HG02884 (cell line): ENCODE measurements at regions not wholly inside any gene's neighbourhood (a gene's known extent, or its start where the extent isn't known, plus 50 kb on each side); places are given as distances from the start of the nearest gene placed in this dataset.

Experiments used
- ATAC-seq: cut with Tn5 transposase; IDR thresholded peaks from one replicate; pipeline ENCODE4 v1.9.1; 2021; ENCODE audit warnings: mild to moderate bottlenecking, moderate library complexity; ENCODE audit not compliant: unreplicated experiment

DNA sequence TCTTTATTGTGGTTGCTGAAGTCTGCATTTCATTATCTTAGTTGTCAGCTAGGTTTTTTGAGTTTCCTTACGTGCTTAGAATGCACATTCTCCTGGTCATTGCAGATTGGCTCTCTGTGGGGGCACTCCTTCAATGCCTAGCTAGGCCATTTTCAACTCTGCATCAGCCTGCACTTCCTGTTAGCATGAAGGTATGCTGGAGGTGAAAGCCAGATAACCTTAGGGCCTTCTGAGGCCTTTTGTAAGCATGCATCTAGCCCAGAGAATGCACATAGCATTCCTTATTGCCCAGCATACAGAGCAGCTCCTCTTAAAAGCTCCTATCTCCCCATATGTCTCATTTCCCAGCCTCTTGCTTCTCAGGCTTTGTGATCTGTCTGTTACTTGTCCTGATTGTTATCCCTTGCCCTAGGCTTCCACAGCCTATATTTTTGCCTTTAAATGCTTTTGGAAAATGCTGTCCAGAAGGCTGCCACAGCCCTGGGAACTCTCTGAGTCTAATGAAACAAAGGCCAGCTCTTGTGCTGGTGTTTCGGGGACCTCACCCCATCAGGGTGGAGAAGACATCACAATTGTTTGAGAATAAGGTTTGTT lies 108.1 kb upstream of the IGFBP3 start:
- ATAC-seq: no peak

DNA sequence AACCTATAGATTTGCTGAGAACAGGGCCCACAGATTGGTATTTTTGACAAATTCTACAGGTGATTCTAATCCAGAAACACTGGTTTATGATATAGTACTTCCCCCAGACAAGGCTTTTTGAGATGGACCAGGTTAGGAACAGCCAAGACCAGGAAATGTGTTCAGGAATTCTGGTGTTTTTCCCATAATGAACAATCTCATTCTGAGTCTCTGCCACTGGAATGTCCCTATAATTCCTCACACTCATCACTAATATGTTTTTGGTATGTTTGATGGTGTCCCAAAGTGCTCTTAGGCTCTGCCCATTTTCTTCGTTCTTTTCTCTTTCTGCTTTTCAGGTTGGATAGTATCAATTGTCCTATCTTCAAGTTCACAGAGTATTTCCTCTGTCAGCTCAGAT lies 107.2 kb upstream of the IGFBP3 start:
- ATAC-seq: no peak

DNA sequence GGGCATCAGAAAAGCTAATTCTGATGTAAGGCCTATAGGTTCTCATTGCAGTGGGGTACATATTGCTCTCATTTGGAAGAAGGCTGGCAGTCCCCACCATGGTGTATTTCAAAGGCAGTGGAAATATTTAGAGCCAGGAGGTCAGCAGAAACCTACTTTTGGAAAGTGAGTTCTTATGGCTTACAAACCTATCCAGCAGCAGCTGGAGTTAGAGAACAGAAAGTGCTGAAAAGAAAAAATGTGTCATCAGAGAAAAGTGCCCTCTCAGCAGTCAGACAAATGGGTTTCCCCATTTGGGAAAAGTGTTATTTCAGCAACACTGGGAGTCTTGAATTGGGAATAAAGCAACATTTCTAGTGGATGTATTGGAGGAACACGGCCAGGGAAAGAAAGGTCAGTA lies 105.7 kb upstream of the IGFBP3 start:
- ATAC-seq: no peak

DNA sequence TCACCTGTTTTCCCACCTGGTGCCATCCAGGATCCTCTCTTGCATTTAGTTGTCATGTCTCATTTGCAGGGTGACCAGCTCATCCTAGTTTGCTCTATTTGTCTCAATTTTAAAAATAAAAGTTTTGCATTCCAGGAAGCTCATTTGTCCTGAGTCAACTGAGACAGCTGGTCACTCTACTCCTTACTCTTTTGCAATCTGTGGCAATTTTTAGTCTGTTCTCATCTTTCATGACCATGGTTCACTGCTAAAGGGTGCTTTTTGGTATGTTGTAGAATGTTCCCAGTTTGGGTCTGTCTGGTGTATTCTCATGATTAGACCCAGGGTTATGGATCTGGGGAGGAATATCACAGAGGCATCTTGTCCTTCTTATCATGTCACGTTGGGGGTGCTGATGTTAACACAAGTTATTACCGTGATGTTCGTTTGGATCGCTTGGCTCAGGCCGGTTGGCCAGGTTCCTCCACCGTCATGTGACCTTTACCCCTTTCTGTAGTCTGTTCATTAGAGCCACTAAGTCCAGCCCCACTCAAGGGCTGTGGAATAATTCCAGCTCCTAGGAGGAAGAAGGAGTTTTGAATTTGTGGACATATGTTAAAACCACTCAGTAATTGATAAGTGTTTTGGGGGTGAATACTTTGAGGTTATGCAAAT lies 103.3 kb upstream of the IGFBP3 start:
- ATAC-seq: no peak

DNA sequence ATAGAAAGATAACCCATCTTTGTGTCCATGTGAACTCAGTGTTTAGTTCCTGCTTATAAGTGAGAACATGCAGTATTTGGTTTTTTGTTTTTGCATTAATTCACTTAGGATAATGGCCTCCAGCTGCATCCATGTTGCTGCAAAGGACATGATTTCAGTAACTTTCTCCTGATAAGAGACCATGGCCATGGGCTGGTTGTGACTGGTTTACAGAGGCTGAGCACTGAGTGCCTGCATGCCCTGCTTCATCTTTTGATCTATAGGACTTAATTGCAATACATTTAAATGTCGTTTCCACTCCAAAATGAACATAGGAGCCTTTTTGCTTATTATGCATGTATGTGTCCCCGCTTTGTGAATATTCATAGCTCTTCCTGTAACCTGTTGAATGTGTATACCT lies 101.3 kb upstream of the IGFBP3 start:
- no peak for ATAC-seq

DNA sequence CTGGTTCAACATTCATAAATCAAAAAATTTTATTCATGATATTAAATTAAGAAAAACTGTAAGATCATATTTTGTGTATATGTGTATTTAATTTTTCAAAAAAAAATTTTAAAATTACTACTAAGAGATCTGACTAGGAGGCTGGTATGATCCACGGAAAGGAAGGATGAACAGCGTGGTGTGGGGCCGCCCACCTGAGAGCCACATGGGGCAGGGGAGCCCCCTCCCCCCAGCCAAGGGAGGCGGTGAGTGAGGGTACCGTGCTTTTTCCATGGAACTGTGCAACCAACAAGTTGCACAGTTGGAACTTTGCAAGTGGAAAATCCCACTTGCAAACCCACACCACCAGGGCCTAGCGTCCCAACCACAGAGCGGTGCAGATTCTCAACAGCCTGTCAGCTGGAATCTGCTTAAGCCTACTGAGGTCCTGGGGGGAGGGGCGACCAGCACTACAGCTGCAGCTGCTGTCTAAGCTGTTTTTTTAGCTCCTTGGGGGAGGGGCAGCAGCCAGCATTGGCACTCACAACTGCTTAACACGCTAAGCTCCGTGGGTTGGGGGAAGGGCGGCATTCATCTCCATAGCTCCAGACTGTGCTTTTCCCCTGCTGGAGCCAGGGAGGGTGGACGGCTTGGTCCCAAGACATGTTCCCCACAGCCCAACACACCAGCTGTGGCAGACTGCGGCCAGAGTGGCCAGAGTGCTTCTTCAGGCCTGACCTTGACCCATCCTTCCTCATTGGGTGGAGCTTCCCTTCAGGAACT lies 94.2 kb upstream of the IGFBP3 start:
- no peak for ATAC-seq

DNA sequence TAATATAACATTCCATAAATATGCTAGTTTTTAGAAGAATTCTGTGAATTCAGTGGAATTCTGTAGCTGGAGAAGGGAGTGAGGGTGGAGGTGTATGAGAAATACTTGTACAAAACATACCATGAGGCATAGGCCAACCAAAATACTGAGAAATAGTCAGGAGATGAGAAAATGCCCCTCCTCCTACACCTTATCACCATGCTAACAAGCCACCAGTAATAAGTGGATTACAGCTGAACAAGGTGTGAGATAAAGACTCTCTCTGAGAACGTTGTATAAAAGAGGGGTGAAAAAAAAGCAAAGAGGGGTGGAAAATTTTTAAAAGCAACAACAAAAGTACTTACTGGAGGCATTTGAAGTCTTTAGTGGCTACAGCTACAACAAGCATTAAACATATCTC lies 90.4 kb upstream of the IGFBP3 start:
- no peak for ATAC-seq

DNA sequence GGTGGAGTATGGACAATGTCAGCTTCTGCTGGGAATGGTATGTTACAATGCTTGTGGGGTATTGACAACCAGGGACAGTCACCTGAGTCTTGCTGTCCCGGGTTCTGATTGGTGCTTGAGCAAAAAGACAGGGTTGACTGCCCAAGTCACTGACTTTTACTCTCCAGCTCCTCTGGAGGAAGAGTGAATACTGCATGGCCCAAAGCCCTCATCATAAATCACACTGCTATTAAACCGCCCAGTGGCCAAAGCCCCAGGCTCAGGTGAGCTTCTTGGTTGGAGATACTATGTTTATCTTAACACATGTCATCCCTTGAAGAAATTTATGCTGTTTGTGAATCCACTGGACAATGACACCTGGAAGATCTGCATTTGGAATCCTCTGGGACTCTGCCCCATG lies 90.0 kb upstream of the IGFBP3 start:
- ATAC-seq: no peak

DNA sequence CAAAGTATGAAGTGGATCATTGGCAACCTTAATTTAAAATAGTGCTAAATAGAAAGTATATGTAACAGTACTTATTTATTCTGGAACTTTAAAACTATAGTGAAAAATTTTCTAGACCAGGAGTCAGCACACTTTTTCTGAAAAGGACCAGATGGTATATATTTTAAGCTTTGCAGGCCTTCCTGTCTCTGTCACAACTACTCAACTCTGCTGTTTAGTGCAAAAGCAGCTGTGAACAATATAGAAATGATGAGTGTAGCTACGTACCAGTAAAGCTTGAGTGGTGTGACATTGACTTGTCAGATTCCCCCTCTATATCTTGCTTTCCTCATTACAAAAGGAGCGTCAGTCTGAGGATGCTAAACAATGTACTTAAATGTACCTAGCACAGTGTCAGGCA lies 88.1 kb upstream of the IGFBP3 start:
- no peak for ATAC-seq

DNA sequence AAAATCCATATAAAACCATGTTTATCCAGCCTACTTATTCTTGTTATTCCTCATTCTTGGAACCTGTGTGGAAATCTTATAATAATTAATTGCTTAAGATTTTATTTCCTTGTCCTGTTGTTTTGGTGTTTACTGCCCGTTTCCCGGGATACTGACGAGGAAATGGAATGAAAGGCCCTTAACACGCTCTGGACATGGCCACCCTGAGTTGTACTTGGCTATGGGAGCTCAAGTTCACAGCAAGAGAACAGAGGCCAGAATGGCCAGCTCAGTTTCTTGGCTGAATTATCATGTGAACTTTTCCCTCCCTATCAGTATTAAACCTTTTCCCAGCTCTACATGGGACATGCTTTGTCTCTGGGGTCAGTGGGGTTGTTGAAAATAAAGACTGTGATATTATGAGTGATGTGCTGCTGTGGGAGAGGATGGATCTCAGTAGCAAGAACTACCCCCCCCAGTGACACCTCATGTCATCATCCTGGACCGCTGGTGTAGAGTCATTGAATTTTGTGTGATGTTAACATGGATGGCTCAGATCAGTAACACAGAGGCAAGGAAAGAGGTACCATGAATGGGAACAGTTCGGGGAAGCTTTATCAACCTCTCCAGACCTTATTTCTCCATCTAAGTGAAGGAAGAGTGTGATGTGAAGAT lies 87.0 kb upstream of the IGFBP3 start:
- ATAC-seq: no peak

DNA sequence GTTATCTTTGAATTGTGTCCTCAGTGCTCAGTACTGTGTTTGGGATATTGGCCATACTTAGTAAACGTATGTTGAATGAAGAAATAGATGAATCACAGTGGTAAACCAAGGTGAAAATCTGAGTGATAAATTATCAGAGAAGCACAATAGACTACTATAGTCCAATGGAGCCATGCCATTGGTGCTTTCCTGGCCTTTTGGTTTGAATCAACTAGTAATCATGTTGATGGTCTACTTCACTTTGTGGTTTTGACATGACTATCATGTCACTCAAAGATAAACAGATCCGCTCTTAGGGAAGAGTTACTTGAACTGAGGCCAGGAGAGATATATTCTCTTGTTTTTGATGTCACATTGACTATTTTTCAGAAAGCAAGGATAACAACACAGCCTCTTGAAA lies 86.1 kb upstream of the IGFBP3 start:
- ATAC-seq: no peak

DNA sequence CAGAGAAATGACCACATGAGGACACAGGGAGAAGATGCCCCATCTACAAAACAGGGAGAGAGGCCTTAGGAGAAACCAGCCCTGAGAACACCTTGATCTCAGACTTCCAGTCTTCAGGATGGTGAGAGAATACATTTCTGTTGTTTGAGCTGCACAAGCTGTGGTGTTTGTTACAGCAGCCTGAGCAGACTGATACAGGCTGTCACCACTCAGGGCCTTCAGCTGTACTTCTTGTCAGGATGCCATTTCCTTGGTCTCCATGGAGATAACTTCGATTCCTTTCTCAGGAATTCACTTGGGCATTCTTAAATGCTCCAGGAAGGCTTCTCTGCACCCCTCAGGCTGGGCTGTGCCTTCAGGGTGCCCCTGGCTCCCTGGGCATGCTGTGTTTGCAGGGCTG lies 85.7 kb upstream of the IGFBP3 start:
- no peak for ATAC-seq

DNA sequence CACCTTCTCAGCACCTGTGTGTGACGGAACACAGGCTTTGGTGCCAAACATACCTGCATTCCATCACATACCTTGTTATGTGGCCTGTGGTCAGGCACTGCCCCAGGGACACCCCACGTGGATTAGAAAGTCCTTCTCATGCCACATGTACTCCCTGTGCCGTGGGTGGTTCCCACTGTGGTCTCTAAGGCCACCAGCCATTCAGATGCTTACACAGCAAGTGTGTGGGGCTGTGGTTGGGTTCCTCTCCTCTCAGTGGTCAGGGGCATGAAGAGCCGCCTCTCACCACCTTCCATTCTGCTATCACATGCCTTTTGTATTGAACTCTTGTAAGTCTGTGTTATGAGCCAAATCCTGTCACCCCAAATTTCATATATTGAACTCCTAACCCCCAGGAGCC lies 85.1 kb upstream of the IGFBP3 start:
- no peak for ATAC-seq

DNA sequence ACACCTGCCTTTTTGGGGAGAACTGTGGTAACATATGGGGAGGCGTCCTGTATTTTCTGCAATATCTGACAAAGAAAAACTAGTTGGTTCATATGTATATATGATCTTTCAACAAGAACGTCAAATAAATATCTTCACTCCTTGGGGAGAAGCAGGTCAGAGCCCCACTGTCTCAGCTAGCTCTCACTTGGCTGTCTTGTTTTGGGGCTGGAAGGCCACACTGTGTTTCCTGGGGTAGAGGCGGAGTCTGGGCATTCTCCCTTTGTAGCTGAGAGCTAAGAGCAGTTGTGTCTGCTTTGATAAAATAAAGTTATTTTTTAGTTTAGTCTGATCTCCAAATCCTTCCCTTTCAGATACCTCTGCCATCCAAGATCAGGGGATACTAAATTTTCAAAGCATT lies 83.9 kb upstream of the IGFBP3 start:
- ATAC-seq: no peak

DNA sequence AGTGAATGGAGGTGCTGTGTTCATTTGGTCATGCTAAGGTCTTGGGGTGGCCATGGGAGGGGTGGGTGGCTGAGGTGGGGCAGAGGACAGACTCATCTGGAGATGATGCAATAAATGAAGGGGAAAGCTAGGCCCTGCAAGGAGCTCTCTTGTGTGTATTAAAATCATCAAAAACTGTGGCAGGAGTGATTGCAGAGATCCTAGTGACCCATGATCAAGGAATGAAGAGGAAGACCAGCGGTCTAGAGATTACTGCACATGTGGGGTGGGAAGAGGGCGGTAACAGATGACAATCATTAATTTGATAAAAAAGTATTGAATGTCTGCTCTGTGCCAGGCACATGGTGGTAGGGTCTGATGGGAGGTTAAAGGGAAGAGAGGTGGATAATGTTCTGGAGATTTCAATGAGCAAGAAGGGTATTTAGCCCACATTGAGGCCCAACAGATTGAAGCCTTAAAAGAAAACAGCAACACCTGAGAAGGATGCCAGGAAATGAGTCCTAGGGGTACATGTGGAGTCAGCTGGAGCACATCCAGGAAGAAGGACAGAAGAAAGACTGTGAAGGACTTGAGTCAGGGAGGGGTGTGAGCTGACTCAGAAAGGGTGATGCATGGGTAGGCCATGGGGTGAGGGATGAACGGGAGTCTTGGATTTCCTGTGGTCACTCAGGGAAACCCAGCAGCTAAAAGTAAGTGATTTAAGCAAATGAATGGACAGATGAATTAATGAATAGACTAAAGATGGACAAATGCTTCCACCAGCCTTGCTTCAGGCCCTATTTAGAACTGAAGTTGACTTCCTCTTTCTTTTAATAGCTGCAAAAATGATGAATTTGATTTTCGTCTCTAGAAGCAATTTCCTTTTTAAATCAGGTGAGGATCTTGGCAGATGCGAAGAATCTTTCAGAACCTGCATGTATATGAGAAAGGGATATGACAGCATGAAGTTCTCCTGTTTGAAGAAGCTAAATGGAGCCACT lies 83.1 kb upstream of the IGFBP3 start:
- ATAC-seq: no peak

DNA sequence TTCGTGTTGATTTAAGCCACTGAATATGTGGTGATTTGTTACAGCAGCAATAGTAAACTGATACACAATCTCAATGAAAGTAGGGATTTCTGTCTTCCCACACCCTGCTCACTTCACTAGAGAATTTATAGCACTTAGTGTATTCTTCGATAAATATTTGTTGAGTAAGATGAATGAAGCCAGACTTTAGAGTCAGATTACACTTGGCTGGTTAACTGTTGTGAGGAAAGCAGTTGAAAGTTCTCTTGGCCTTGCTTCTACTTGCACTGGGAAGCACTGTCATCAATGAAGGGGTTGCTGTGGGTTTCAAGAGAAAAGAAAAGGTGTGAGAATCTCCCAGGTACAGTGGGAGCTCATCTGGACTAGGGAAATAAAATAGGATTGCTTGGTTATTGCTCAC lies 82.1 kb upstream of the IGFBP3 start:
- no peak for ATAC-seq

DNA sequence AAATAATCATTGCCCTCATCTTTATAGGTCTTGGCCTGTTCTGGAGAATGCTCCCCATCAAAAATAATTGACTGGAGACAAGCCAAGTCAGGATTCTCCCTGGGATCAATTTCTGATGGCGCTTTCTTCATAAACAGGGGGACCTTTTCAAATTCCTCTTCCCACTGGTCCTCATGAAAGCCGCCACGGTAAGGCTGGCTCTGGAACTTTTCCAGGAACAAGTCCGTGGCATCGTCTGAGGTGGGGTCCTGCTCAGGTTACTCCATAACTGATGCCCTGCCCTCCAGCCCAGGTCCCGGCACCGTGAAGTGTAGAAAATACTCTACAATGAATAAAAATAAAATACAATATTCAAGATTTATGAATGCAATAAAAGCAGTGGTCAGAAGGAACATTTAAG lies 79.4 kb upstream of the IGFBP3 start:
- ATAC-seq: no peak

DNA sequence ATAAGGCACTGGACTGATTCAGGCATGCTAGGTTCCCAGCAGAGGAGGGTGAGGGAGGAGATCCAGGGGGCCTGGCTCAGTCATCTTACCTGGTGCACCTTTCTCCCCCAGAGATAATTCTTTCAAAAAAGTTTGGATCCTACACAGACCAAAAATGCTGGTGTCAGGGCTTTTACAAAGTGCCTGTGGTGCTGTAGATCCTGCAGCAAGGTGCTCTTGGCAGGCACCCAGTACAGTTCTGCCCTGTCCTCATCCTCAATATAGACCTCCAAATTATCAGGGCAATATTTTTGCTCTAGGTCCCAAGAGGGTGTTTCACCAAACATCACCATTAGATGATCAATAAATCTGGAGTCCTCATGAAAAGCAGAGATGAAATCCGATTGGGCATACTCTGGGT lies 78.5 kb upstream of the IGFBP3 start:
- ATAC-seq: no peak

DNA sequence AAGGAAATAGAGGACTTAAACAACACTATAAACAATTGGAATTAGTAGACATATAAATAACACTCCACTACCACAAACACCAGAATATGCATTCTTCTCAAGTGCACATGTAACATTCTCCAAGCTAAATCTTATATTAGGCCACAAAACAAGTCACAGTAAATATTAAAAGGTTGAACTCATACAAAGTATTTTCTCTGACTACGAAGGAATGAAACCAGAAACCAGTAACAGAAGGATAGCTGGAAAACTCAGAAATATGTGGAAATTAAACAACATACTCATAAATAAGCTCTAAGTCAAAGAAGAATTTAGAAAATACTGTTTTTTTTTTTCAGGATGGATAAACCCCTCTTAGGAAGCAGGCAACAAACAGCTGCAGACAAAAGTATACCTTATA lies 77.4 kb upstream of the IGFBP3 start:
- ATAC-seq: no peak

DNA sequence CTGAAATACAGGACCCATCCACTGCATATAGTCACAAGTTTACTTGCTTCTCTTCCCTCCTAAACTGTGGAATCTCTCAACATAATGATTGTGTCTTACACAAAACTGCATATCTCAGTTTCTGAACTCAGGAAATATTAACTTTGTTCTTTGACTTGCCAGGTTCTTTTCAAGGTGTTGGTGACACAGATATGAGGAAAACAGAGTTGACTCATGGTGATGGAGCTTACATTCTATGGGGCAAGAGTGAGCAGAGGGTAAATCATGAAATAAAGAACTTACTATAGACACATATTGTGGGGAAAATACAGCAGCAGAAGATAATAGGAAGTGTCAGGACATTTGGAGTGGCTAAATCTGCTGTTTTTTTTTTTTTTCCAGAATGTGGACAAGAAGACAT lies 72.5 kb upstream of the IGFBP3 start:
- ATAC-seq: no peak

DNA sequence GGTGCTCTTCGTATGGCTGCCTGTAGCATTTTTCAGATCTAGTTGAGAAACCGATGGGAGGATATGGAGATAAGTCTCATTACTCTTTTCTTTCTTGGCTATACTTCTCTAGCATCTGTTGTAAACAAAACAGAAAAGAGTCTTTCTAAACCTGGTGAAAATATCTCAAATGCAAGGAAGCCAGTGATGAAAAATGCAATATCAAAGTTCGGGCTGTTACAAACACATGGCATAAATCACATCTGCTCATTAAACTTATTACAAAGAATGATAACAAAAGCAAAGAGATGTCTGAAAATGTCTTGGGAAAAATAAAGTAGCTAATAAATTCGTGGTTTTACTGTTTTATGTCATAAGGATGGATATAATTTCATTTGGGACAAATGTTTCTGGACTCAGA lies 71.8 kb upstream of the IGFBP3 start:
- no peak for ATAC-seq
